ENCODE measurements at regions not wholly inside any gene's neighbourhood (a gene's known extent, or its start where the extent isn't known, plus 50 kb on each side); places are given as distances from the start of the nearest gene placed in this dataset.

GRCh38 chr2:161103451-161103831 lies 56.8 kb upstream of the TANK start (continued):
- no peak for TF ChIP-seq SIN3A (IDR thresholded peaks at IDR 0.05; ENCODE audit: borderline replicate concordance, low read depth, low read length)
- TF ChIP-seq GABPA (IDR thresholded peaks at IDR 0.05; ENCODE audit: low read depth), result no peak
- TF ChIP-seq NFIC (IDR thresholded peaks at IDR 0.05; ENCODE audit: borderline replicate concordance), result no peak
- no peak for TF ChIP-seq FOXM1 (IDR thresholded peaks at IDR 0.05; ENCODE audit: low read depth)
- no peak for TF ChIP-seq USF2 (IDR thresholded peaks at IDR 0.05; ENCODE audit: borderline replicate concordance, low read depth, low read length)
- TF ChIP-seq TAF1 (IDR thresholded peaks at IDR 0.05; ENCODE audit: borderline replicate concordance, low read depth, low read length), result no peak
- no peak for TF ChIP-seq IRF3 (IDR thresholded peaks at IDR 0.05; ENCODE audit: low read depth, low read length)

GRCh38 chr2:161104054-161104553 lies 56.1 kb upstream of the TANK start:
- Histone ChIP-seq H3K27ac (ENCODE audit: low read depth in 2 of 2, low read length in 1 of 2) (no peak overlapping the region), H3K4me1 (ENCODE audit: control insufficient read depth in 1 of 2, insufficient read depth in 2 of 2, low read depth in 1 of 2, low read length in 1 of 2) (peaks cover 0 to 18% of the 10 kb centered on the region in 2 experiments; a peak in 2 of 4 replicates), H3K36me3 (replicated peaks in 1 of 2; ENCODE audit: control insufficient read depth in 1 of 2, insufficient read depth in 2 of 2, low read length in 1 of 2) (no peaks in the 10 kb centered on the region), H3K9ac (no peak overlapping the region), H2AFZ (ENCODE audit: low read depth) (no peak overlapping the region), H3F3A (replicated peaks; ENCODE audit: insufficient read depth) (no peaks in the 10 kb centered on the region), H3K9me2 (no peaks in the 10 kb centered on the region), H3K79me2 (ENCODE audit: insufficient read depth) (no peaks in the 10 kb centered on the region), H3K9me3 (no peaks in the 10 kb centered on the region), H3K4me2 (no peak overlapping the region), H4K20me1 (ENCODE audit: insufficient read depth) (no peaks in the 10 kb centered on the region), H3K27me3 (ENCODE audit: insufficient read depth) (no peaks in the 10 kb centered on the region), H3K4me3 (ENCODE audit: low read depth in 2 of 2, low read length in 1 of 2) (no peak overlapping the region)
- DNase-seq, result no peak
- 54% methylated on average over 5 of the region's 5 CpGs for WGBS (ENCODE audit: low lambda C conversion rate)
- CTCF ChIA-PET, result interaction anchor here (1.3 to 1.6 kb wide), 2 partner anchors 13 to 40 kb away, joined by 3 to 4 read pairs; no protein-coding TSS in a partner anchor
- POLR2A ChIA-PET, result no interaction called here
- TF ChIP-seq CHD2 (IDR thresholded peaks at IDR 0.05; ENCODE audit: low read length, partially characterized antibody) (no peak), NFIC (IDR thresholded peaks at IDR 0.05; ENCODE audit: borderline replicate concordance) (no peak), ELF1 (IDR thresholded peaks at IDR 0.05) (no peak), RFX5 (IDR thresholded peaks at IDR 0.05; ENCODE audit: low read length) (no peak), TEAD4 (IDR thresholded peaks at IDR 0.05; ENCODE audit: borderline replicate concordance, insufficient read depth) (no peak), TCF12 (IDR thresholded peaks at IDR 0.05) (no peak), EP300 (IDR thresholded peaks at IDR 0.05; ENCODE audit: borderline replicate concordance in 1 of 2, low read depth in 1 of 2, low read length in 1 of 2) (no peak), PBX3 (IDR thresholded peaks at IDR 0.05) (no peak), MEF2A (IDR thresholded peaks at IDR 0.05; ENCODE audit: borderline replicate concordance, low read depth) (no peak), YY1 (IDR thresholded peaks at IDR 0.05; ENCODE audit: low read depth) (no peak), CTCF (IDR thresholded peaks at IDR 0.05) (no peak), JUND (IDR thresholded peaks at IDR 0.05) (no peak), USF2 (IDR thresholded peaks at IDR 0.05; ENCODE audit: borderline replicate concordance, low read depth, low read length) (no peak)

Measured in SK-N-SH (cell line).